ENCODE measurements at regions not wholly inside any gene's neighbourhood (a gene's known extent, or its start where the extent isn't known, plus 50 kb on each side); places are given as distances from the start of the nearest gene placed in this dataset.

GRCh38 chr9:91032121-91032531 is 230.5 kb downstream of the SYK start:
- no peak for TF ChIP-seq CTCF (IDR thresholded peaks at IDR 0.05; ENCODE audit: low read depth, low read length)
- Histone ChIP-seq H3K9me3 (ENCODE audit: control insufficient read depth, insufficient read depth, low read length) (no peaks in the 10 kb centered on the region), H3K27ac (ENCODE audit: low read depth, low read length) (no peak overlapping the region), H3K4me3 (ENCODE audit: low read depth, low read length) (no peak overlapping the region), H3K27me3 (ENCODE audit: control insufficient read depth, insufficient read depth, low read length) (no peaks in the 10 kb centered on the region)
- ChIA-PET CTCF (interaction anchor here (0.9 kb wide), 1 partner anchor 117 kb away, joined by 3 read pairs; no protein-coding TSS in a partner anchor), POLR2A (no interaction called here)
- no peak for DNase-seq (ENCODE audit: low read depth, low spot score)

- CTCF ChIA-PET, result interaction anchor here (0.6 to 0.8 kb wide), 2 partner anchors 31 to 38 kb away, joined by 3 to 8 read pairs; no protein-coding TSS in a partner anchor
- POLR2A ChIA-PET, result no interaction called here
- Histone ChIP-seq H3K27me3 (ENCODE audit: control insufficient read depth, insufficient read depth, low read length) (no peaks in the 10 kb centered on the region), H3K9me3 (ENCODE audit: control insufficient read depth, insufficient read depth, low read length) (no peaks in the 10 kb centered on the region), H3K27ac (ENCODE audit: low read depth, low read length) (no peak overlapping the region), H3K4me3 (ENCODE audit: low read depth, low read length) (no peak overlapping the region)
- DNase-seq (ENCODE audit: low read depth, low spot score), result no peak
- no peak for TF ChIP-seq CTCF (IDR thresholded peaks at IDR 0.05; ENCODE audit: low read depth, low read length)
Measured at GRCh38 chr9:91033270-91033669, 231.7 kb downstream of the SYK start.

- no peak overlapping the region for H3K4me3 ChIP-seq (ENCODE audit: low read depth, low read length)
- ChIA-PET CTCF (interaction anchor here (0.6 to 1.6 kb wide), 2 partner anchors 32 to 119 kb away, joined by 5 to 8 read pairs; no protein-coding TSS in a partner anchor), POLR2A (no interaction called here)
- no peak for DNase-seq (ENCODE audit: low read depth, low spot score)
- no peak overlapping the region for H3K27ac ChIP-seq (ENCODE audit: low read depth, low read length)
- no peaks in the 10 kb centered on the region for H3K27me3 ChIP-seq (ENCODE audit: control insufficient read depth, insufficient read depth, low read length)
- peak; percentile 36; the same call in 1 of the 2 replicates for TF ChIP-seq CTCF (IDR thresholded peaks at IDR 0.05; ENCODE audit: low read depth, low read length)
- H3K9me3 ChIP-seq (ENCODE audit: control insufficient read depth, insufficient read depth, low read length), result no peaks in the 10 kb centered on the region
Measured at GRCh38 chr9:91033797-91034196, 232.2 kb downstream of the SYK start.

GRCh38 chr9:91034521-91034920 is 232.9 kb downstream of the SYK start:
- POLR2A ChIA-PET, result no interaction called here
- Histone ChIP-seq H3K9me3 (ENCODE audit: control insufficient read depth, insufficient read depth, low read length) (no peaks in the 10 kb centered on the region; the same call in 1 of the 2 replicates), H3K4me3 (ENCODE audit: low read depth, low read length) (no peak overlapping the region), H3K27me3 (ENCODE audit: control insufficient read depth, insufficient read depth, low read length) (no peaks in the 10 kb centered on the region), H3K27ac (ENCODE audit: low read depth, low read length) (no peak overlapping the region)
- DNase-seq (ENCODE audit: low read depth, low spot score), result no peak
- TF ChIP-seq CTCF (IDR thresholded peaks at IDR 0.05; ENCODE audit: low read depth, low read length), result no peak
- CTCF ChIA-PET, result interaction anchor here (1.6 kb wide), 1 partner anchor 120 kb away, joined by 5 read pairs; no protein-coding TSS in a partner anchor

- H3K9me3 ChIP-seq (ENCODE audit: control insufficient read depth, insufficient read depth, low read length), result peaks cover 3% of the 10 kb centered on the region; the same call in 1 of the 2 replicates
- no peak for DNase-seq (ENCODE audit: low read depth, low spot score)
- no peak overlapping the region for H3K27ac ChIP-seq (ENCODE audit: low read depth, low read length)
- no peaks in the 10 kb centered on the region for H3K27me3 ChIP-seq (ENCODE audit: control insufficient read depth, insufficient read depth, low read length)
- TF ChIP-seq CTCF (IDR thresholded peaks at IDR 0.05; ENCODE audit: low read depth, low read length), result no peak
- POLR2A ChIA-PET, result no interaction called here
- CTCF ChIA-PET, result interaction anchor here (0.6 to 1.6 kb wide), 2 partner anchors 120 to 179 kb away, joined by 3 to 5 read pairs; no protein-coding TSS in a partner anchor
- no peak overlapping the region for H3K4me3 ChIP-seq (ENCODE audit: low read depth, low read length)
Measured at GRCh38 chr9:91034976-91035824, 233.6 kb downstream of the SYK start.

All from AG04450 (cell line).